HCEC 1CT (cell line): ENCODE measurements at regions not wholly inside any gene's neighbourhood (a gene's known extent, or its start where the extent isn't known, plus 50 kb on each side); places are given as distances from the start of the nearest gene placed in this dataset.

Experiments
- DNase-seq: peaks from one replicate; pipeline ENCODE4 v3.0.0-alpha.2; 2017

DNA sequence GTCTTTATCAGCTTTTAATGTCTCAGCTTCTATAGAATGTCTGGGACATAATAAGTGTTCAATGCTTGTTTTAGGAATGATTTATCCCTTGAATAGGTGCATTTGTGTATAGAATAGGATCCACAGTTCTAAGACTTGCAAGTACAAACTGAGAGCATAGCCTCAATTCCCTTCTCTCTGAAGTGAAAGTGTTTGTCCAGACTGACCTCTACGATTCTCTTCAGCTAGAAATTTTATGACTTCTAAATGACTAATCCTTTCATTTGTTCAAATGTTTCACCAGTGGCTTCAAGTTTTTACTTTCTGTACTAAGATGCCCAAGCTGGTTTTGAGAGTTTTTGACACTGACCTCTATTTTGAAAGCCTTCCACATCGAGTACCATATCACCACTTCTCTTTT, 608.2 kb upstream of the ADGRL4 start:
- peak; percentile 18 for DNase-seq

DNA sequence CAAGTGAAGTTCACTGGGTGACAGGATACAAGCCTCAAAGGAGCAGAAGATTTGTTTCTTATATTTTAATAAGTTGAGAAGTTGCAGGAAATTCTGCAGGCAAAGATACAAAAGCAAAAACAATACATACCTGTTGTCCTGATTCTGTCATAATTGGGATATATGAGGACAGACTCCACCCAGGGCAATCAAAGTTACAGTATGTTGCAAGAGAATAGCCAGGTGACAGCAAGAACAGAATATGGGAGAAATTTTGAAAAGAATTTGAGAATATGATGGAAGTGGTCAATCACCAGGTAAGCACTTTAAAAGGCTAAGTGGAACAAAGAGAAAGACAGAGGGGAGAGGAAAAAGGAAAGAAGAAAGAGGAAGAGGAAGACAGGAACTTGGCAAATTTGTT, 607.6 kb upstream of the ADGRL4 start:
- no peak for DNase-seq

DNA sequence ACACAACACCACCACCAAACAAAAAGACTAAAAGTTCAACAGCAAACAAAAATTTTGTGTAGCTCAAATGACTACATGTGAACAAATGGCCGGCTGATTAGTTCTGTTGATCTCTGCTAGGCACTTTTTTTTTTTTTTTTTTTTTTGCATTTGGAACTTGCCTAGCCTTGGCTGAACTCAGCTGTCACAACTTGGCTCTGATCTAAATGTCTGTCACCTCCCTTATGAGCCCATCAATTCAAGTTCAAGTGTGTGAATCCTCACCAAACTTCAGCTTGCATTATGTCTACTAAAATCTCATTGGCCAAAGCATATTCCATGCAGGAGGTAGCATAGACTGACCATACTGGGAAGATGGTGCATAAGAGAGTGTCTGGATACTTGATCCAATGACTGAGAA, 606.5 kb upstream of the ADGRL4 start:
- no peak for DNase-seq

DNA sequence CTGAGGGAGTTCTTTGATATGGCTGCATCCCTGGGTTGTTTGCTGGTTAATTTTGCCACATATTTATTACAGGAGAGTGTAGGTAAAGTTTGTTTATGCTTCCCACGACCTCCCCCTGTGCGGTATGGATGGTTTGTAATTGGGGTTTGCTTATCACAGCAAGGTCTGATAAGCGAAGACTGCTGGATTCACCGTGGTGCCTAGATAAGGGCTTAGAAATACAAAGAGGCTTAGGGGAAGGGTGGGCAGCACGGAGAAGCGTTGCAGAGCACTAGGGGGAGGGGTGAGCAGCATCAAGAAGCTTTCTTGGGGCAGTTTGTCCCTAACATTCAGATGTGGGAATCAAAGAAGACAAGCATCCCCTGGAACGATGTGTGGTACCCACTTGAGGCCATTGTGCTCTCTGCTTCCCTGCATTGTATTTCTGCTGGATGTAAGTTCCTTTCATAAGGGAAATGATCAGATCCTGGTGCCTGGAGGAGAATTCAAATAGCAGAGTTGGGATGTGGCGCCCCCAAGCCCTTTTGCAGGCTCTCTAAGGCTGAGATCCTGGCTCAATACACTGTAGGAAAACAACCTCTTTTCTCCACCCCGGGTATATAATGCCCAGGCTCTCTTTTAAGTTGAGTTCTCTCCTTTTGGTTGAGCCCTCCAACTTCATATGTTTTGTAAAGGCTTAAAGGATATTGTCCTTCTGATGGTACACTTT, 598.1 kb upstream of the ADGRL4 start:
- DNase-seq = no peak

DNA sequence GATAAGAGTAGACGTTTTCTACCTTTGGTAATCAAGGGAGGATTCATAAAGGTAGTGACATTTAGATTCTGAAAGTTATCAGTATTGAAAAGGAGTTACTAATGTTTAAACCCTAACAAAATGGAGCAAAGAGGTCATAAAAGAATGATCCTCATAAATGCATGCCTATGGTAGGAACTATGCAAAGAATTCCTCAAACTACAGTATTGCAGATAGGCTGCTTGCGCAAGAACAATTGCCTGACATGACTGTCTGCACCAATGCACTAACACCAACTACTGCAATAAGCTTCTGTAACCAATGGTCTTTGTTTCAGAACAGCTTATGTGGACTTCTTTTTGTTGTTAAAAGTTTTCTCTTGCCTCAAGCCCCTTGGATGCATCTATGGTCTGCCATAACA, 597.3 kb upstream of the ADGRL4 start:
- peak; percentile 62 for DNase-seq

DNA sequence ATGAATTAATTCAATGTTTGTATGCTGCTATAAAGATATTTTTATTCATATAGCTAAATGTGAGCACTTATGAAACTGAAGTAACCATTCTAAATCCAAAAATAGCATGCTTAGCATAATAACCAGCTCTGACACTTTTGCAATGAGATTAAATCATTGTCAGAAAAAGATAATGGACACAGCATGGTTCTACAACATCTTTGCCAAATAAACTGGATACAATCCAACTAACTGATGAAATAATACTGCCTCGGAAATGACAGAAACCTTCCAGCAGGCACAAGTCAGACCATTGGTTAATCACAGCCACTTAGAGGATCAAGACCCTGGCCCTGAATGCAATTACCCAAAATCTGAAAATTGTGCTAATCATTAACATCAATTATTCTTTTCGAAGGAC, 592.7 kb upstream of the ADGRL4 start:
- no peak for DNase-seq

DNA sequence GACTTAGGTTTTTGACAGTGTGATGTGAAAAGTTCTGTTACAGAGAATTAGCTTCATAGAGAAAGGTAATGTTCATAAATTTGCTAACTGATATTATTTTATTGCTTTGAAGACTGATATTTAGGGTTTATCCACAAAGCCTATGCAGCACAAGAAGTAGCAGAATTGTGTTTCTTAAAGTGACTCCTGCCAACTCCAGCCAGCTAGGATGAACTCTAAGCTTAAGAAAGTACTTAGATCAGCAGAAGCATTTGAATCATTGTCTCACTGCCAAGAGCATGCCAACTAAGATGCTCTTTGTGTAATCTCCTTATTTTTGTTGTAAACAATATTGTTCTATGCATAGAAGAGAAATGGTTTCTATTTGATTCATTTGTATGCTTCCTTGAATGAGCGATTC, 589.4 kb upstream of the ADGRL4 start:
- DNase-seq = no peak

DNA sequence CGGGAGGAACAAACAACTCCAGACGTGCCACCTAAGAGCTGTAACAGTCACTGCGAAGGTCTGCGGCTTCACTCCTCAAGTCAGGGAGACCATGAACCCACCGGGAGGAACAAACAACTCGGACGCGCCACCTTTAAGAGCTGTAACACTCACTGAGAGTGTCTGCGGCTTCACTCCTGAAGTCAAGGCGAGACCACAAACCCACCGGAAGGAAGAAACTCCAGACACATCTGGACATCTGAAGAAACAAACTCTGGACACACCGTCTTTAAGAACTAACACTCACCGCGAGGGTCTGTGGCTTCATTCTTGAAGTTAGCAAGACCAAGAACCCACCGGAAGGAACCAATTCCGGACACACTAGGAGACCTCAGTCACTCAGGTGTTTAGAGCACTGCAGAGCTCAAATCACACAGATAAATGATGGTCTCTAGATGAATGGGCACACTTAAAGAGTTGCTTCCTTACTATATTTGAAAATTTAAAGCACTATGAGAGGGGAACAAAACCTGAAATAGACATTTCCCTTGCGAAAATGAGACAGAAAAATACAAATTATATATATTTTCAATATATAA, 587.7 kb upstream of the ADGRL4 start:
- no peak for DNase-seq

DNA sequence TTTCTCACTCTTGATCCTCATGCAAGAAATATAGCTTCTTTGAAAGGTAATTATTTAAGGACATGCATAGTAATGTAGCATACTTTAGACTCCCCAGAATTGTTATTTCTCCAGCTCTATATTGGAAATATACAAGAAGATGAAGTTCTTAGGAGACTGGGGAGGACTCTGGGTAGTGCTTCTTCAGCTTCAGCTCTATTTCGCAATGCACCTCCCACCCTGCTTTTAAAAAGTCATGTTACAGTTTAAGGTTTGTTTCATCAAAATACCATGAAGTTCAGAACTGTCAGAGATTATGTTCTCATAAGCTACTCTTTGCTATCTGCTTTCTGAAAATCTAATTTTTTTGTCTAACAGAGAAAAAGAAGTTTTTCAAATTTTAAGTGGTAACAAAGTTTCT, 586.2 kb upstream of the ADGRL4 start:
- no peak for DNase-seq

DNA sequence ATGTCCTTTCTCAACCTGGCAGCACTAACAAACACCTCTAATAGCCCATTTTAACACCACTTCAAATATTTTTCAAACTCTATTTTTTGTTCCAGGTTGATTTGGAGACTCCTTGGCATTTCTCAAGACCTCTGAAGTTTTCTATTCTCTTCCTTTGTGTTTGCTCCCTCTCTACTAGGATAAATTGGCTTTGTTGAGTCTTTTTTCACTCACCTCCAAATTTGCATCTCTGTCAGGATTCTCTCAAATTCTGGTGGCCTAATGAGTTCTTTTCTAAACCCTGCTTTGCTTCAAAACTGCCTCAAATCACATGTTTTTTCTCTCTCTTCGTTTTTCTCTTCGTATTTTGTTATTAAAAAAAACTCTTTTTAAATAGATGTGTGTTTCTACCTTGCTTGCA, 582.2 kb upstream of the ADGRL4 start:
- DNase-seq = no peak

DNA sequence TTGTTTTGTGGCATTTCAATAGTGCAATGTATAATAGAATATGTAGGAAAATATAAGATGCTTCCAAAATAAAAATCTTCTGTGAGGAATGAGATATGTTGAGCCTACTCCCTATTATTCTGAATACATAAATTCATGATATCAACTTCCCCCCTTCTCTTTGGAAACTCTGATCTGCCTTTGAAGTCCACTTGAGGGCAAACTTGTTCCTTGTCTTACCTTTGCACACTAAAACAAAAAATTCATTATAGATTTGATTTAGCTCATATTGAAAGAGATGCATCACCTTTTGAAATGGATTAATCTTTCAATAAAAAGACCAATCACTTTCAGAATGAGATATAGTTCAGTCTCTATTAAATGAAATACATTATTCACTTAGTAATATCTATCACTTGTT, 580.7 kb upstream of the ADGRL4 start:
- DNase-seq = no peak

DNA sequence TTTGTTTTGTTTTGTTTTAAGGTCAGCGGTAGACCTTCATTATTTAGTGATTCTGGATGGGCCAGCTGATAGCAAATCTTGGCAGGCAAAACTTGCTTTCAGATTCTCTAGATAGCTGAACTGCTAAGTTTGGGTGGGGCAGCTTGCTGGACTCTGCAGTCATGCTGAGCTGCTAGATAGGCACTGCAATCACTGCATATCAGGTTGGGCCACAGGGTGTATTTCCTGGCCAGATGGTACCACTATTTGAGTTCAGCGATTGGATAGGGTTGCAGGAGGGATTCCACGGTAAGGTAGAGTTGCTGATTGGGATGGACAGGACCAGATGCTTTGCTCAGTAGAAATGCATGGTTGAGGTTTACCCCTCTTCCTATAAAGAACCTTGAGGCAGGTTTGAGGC, 579.3 kb upstream of the ADGRL4 start:
- no peak for DNase-seq

DNA sequence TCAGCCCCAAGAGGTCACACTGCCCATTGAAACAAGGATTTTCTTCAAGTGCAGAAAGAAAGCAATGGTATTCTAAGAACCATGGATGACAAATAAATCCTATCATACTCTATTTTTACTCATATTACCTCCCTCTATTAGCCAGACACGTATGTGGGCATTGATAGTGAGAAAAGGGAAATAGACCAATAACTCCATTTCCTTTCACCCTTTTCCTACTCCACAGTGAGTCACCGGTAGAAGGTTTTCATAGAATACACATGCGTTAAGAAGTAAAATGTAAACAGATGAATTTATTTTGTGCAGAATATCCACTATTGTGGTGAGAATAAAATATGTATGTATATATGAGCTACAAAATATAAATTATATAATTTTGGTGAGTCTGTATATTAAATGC, 568.9 kb upstream of the ADGRL4 start:
- no peak for DNase-seq

DNA sequence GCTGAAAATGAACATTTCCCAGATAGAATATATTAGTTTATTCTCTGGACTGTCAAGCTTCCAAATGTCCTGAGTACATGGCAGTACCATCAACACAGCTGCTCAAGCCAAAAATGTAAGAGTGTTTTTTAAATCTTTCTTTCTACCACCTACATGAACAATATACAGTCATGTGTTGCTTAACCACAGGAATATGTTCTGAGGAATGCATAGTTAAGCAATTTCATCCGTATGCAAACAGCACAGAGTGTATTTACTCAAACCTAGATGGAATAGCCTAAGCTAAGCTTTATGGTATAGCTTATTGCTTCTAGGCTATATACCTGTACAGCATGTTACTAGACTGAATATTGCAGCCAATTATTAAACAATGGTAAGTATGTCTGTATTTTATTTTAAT, 561.9 kb upstream of the ADGRL4 start:
- peak; percentile 60 for DNase-seq

DNA sequence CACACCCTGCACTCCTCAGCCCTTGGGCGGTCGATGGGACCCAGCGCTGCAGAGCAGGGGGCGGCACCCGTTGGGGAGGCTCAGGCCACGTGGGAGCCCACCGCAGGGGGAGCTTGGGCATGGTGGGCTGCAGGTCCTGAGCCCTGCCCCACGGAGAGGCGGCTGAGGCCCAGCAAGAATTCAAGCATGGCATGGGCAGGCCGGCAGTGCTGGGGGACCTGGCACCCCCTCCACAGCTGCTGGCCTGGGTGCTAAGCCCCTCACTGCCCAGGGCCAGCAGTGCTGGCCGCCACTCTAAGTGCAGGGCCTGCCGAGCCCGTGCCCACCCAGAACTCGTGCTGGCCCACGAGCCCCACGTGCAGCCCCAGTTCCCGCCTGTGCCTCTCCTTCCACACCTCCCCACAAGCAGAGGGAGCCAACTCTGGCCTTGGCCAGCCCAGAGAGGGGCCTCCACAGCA, 555.0 kb upstream of the ADGRL4 start:
- DNase-seq = no peak

DNA sequence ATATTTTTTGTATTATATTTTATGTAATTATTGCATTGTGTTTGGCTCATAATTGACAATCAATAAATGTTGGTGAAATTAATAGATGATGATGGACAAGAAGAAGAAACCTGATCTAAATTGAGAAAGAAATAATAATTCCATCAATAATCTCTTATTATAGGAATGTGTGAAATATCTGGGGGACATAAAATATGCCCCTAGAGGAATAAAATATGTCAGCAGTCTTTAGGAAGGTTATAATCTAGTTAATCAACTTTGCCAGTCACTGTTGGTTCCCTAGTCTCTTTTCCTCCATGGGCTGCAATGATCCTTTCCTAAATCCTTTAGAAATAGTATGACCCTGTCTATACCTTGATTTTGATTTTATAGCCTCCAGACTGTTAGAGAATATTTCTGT, 549.7 kb upstream of the ADGRL4 start:
- no peak for DNase-seq

DNA sequence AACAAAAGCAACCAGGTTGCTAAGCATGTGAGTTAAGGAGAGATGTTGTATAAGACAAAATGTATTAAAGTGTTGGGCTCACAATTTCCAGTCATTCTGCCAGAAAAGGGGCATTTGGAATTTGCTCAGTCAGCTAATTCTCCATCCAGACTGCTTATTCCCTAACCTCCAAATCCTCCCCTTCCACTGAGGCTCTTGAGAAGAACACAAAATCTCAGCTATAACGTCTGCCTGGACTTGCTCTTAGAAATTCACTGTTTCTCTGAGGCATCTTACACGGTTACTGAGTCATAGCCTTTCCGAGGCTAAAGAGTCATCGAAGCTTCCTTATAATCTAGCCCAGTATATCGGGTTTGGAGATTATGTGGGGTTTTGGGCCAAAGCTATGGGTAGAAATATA, 548.2 kb upstream of the ADGRL4 start:
- no peak for DNase-seq

DNA sequence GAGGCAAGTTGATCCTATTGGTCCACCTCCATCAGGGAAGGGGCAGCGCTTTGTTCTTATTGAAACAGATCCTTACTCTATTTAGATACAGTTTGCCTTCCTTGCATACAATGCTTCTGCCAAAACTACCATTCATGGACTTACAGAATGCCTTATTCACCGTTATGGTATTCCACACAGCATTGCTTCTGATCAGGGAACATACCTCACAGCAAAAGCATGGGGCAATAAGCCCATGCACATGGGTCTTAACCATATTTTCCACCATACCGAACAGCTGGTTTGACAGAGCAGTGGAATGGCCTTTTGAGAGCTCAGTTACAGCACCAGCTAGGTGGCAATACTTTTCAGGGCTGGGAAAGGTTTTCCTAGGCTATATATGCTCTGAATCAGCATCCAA, 544.8 kb upstream of the ADGRL4 start:
- peak; percentile 38 for DNase-seq

DNA sequence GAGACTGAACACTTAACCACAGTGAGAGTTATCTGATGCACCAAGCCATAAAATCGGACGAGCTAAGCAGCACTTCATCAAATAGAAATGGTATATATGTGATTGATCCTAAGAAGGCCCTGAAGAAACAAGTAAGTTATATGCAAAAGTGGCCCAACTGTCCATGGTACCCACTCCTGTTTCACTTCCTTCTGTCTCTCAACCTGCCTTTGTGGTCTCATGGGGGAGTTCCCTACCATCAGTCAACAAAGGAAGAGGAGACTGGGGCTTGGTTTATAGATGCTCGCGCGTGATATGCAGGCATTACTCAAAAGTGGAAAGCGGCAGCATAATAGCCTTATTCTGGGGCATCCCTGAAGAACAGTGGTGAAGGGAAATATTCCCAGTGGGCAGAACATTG, 543.9 kb upstream of the ADGRL4 start:
- no peak for DNase-seq

DNA sequence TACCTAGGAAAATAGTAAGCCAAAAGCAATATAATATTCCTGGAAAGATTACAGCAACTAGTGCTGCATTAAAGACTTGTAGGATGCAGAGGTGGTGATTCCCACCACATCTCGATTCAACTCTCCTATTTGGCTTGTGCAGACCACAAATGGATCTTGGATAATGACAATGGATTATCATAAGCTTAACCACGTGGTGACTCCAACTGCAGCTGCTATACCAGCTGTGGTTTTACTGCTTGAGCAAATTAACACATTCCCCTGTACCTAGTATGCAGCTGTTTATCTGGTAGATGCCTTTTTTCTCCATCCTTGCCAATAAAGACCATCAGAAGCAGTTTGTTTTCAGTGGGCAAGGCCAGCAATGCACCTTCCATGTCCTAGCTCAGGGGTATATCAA, 542.7 kb upstream of the ADGRL4 start:
- no peak for DNase-seq

DNA sequence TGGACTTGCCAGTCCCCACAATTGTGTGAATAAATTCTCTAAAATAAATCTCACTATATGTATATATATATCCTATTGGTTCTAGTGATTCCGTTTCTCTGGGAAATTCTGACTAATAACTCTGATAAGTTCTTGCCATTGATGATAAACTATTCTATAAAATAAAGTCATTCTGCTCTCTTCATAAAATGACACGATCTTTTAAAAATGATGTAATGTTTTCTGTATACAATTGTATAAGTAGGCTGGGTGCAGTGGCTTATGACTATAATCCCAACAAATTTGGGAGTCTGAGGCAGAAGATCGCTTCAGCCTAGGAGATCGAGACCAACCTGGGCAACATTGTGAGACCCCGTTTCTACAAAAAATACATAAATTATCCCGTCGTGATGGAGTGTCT, 541.0 kb upstream of the ADGRL4 start:
- DNase-seq = no peak

DNA sequence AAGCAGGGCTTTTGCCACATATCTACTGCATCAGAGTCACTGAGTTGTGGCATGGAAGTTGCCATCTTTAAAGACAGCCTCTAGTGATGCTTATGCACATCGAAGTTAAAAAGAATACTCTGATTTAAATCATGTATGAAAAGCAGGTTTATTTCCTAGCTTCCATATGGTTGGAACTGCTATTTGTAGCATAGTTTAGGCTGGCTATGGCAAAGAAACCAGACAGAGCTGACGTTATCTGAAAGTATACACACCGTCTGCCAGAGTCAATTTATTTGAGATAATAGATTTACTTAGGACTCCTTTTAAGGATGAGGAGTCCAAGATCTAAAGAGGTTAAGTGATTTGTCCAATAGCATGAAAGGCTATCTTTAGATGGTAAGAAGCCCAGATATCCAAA, 536.9 kb upstream of the ADGRL4 start:
- no peak for DNase-seq

DNA sequence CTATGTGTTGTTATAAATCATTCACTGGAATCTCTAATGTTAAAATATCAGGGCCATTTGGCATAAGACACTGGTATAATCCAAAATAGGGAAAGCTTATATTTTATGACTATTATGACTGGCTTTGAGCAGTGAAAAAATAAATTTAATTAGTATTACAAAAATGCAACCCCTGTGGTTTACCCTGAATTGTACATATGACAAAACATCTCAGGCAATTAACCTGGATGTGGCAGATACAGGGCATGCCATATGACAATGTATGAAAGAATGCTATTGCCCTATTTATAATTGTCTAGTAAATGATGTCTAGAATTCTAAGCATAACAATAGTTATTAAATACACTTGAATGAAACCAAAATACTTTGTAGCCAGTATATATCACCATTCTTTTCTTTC, 532.5 kb upstream of the ADGRL4 start:
- no peak for DNase-seq

DNA sequence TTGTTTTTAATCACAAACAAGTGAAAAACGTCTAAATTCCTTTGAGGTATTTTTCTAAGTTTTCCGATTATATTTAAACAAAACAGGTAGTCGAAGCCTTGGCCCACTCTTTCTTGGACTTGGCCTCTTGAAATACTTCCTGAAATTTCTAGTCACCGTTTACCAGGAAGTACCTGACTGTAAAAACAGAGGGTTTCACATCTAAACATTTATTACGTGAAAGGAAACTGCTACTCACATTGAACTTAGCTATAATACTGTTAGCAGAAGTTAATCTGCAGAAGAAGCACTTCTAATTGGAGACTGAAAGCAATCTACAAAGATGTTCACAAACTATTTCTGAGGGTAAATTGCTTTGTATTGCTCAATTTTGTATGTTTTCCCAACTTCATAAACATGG, 526.0 kb upstream of the ADGRL4 start:
- no peak for DNase-seq

DNA sequence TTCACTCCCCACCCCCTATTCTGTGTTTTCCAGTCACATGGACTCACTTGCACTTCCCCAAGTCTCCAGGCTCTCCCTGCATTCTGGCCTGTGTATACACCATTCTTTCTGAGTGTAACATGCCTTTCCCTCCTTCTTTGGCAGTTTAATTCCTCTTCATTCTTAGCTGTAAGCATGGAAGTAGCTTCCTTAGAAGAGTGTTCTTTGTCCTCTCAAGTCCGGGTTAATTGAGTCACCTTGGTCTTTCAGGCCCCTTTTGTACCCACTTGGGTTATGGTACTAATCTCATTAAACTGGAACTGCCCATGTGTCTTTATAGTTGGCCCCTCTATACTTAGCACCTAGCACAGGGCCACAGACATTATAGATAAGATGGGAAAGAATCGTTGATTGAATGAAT, 525.3 kb upstream of the ADGRL4 start:
- DNase-seq = no peak
